BLaER1 (cell line): ENCODE measurements at regions not wholly inside any gene's neighbourhood (a gene's known extent, or its start where the extent isn't known, plus 50 kb on each side); places are given as distances from the start of the nearest gene placed in this dataset.

Experiments used
- H3K27ac ChIP-seq: shearing (Covaris generic); formaldehyde crosslinking; 2 replicates; pipeline ENCODE4 v1.8.1; 2022
- H3K27me3 ChIP-seq: shearing (Covaris generic); formaldehyde crosslinking; 2 replicates; pipeline ENCODE4 v1.8.1; 2022
- H3K36me3 ChIP-seq: shearing (Covaris generic); formaldehyde crosslinking; 2 replicates; pipeline ENCODE4 v1.8.1; 2022
- H3K4me1 ChIP-seq: shearing (Covaris generic); formaldehyde crosslinking; 2 replicates; pipeline ENCODE4 v1.8.1; 2022
- H3K4me2 ChIP-seq: shearing (Covaris generic); formaldehyde crosslinking; 2 replicates; pipeline ENCODE4 v1.8.1; 2022
- H3K4me3 ChIP-seq: shearing (Covaris generic); formaldehyde crosslinking; 2 replicates; pipeline ENCODE4 v1.8.1; 2022
- H3K9ac ChIP-seq: shearing (Covaris generic); formaldehyde crosslinking; 2 replicates; pipeline ENCODE4 v1.8.1; 2022
- H3K9me3 ChIP-seq: shearing (Covaris generic); formaldehyde crosslinking; 2 replicates; pipeline ENCODE4 v1.8.1; 2022
- H4K20me1 ChIP-seq: shearing (Covaris generic); formaldehyde crosslinking; 2 replicates; pipeline ENCODE4 v1.8.1; 2022
- Cebpa-rat ChIP-seq: shearing (Covaris generic); IDR thresholded peaks from 2 replicates; pipeline ENCODE4 v1.8.1; 2022

GRCh38 chr14:61152851-61153364 lies 128.2 kb downstream of the TMEM30B start:
- Histone ChIP-seq H3K27ac (no peak overlapping the region), H3K36me3 (no peaks in the 10 kb centered on the region)

GRCh38 chr14:61151251-61151650 lies 129.9 kb downstream of the TMEM30B start:
- H3K36me3 ChIP-seq: no peaks in the 10 kb centered on the region
- H3K27me3 ChIP-seq: no peaks in the 10 kb centered on the region
- no peak overlapping the region for H3K9ac ChIP-seq
- no peaks in the 10 kb centered on the region for H4K20me1 ChIP-seq
- H3K27ac ChIP-seq: no peak overlapping the region
- H3K4me3 ChIP-seq: no peak overlapping the region
- no peaks in the 10 kb centered on the region for H3K9me3 ChIP-seq
- H3K4me1 ChIP-seq: no peaks in the 10 kb centered on the region
- H3K4me2 ChIP-seq: no peak overlapping the region
- no peak for TF ChIP-seq Cebpa-rat

More at GRCh38 chr14:61152851-61153364, 128.2 kb downstream of the TMEM30B start:
- H3K27me3 ChIP-seq: no peaks in the 10 kb centered on the region
- H3K9ac ChIP-seq: no peak overlapping the region
- TF ChIP-seq Cebpa-rat: no peak
- H4K20me1 ChIP-seq: no peaks in the 10 kb centered on the region
- no peak overlapping the region for H3K4me3 ChIP-seq
- H3K9me3 ChIP-seq: no peaks in the 10 kb centered on the region
- H3K4me2 ChIP-seq: no peak overlapping the region
- H3K4me1 ChIP-seq: no peaks in the 10 kb centered on the region

GRCh38 chr14:61150851-61151250 lies 130.3 kb downstream of the TMEM30B start:
- H3K4me1 ChIP-seq: no peaks in the 10 kb centered on the region
- TF ChIP-seq Cebpa-rat: no peak
- no peak overlapping the region for H3K4me2 ChIP-seq

GRCh38 chr14:61149896-61150295 lies 131.2 kb downstream of the TMEM30B start:
- TF ChIP-seq Cebpa-rat: no peak
- no peak overlapping the region for H3K4me2 ChIP-seq
- no peaks in the 10 kb centered on the region for H3K4me1 ChIP-seq
- H3K9ac ChIP-seq: no peak overlapping the region
- H4K20me1 ChIP-seq: no peaks in the 10 kb centered on the region
- H3K4me3 ChIP-seq: no peak overlapping the region
- peaks cover 12% of the 10 kb centered on the region for H3K9me3 ChIP-seq
- no peaks in the 10 kb centered on the region for H3K27me3 ChIP-seq
- H3K27ac ChIP-seq: no peak overlapping the region
- H3K36me3 ChIP-seq: no peaks in the 10 kb centered on the region

More at GRCh38 chr14:61150851-61151250, 130.3 kb downstream of the TMEM30B start:
- no peak overlapping the region for H3K27ac ChIP-seq
- no peak overlapping the region for H3K4me3 ChIP-seq
- peaks cover 2% of the 10 kb centered on the region; the same call in 1 of the 2 replicates for H3K9me3 ChIP-seq
- no peaks in the 10 kb centered on the region for H4K20me1 ChIP-seq
- H3K27me3 ChIP-seq: no peaks in the 10 kb centered on the region
- no peaks in the 10 kb centered on the region for H3K36me3 ChIP-seq
- H3K9ac ChIP-seq: no peak overlapping the region

- TF ChIP-seq Cebpa-rat: no peak
- Histone ChIP-seq H3K9me3 (peaks cover 22% of the 10 kb centered on the region), H3K27ac (no peak overlapping the region), H3K4me2 (no peak overlapping the region), H3K9ac (no peak overlapping the region), H3K27me3 (no peaks in the 10 kb centered on the region), H3K4me1 (no peaks in the 10 kb centered on the region), H3K36me3 (no peaks in the 10 kb centered on the region), H3K4me3 (no peak overlapping the region), H4K20me1 (no peaks in the 10 kb centered on the region)
Observed at GRCh38 chr14:61148742-61149350, 132.3 kb downstream of the TMEM30B start.

GRCh38 chr14:61147831-61148549 lies 133.1 kb downstream of the TMEM30B start:
- Histone ChIP-seq H3K4me1 (no peaks in the 10 kb centered on the region), H3K9me3 (peaks cover 31% of the 10 kb centered on the region), H3K27ac (no peak overlapping the region), H3K4me3 (no peak overlapping the region), H3K4me2 (no peak overlapping the region), H4K20me1 (no peaks in the 10 kb centered on the region), H3K9ac (no peak overlapping the region), H3K27me3 (no peaks in the 10 kb centered on the region), H3K36me3 (no peaks in the 10 kb centered on the region)
- TF ChIP-seq Cebpa-rat: no peak

- no peak overlapping the region for H3K27ac ChIP-seq
- H3K9me3 ChIP-seq: peaks cover 37% of the 10 kb centered on the region
- no peaks in the 10 kb centered on the region for H4K20me1 ChIP-seq
- TF ChIP-seq Cebpa-rat: no peak
- H3K4me3 ChIP-seq: no peak overlapping the region
- H3K36me3 ChIP-seq: no peaks in the 10 kb centered on the region
- H3K27me3 ChIP-seq: no peaks in the 10 kb centered on the region
- H3K4me1 ChIP-seq: no peaks in the 10 kb centered on the region
- no peak overlapping the region for H3K9ac ChIP-seq
- H3K4me2 ChIP-seq: no peak overlapping the region
Observed at GRCh38 chr14:61147381-61147821, 133.7 kb downstream of the TMEM30B start.

GRCh38 chr14:61146899-61147298 lies 134.2 kb downstream of the TMEM30B start:
- Histone ChIP-seq H4K20me1 (no peaks in the 10 kb centered on the region), H3K27me3 (no peaks in the 10 kb centered on the region), H3K4me2 (no peak overlapping the region), H3K4me3 (no peak overlapping the region), H3K9ac (no peak overlapping the region), H3K4me1 (no peaks in the 10 kb centered on the region), H3K9me3 (peaks cover 42% of the 10 kb centered on the region), H3K36me3 (no peaks in the 10 kb centered on the region), H3K27ac (no peak overlapping the region)
- no peak for TF ChIP-seq Cebpa-rat

- H3K4me2 ChIP-seq: no peak overlapping the region
Observed at GRCh38 chr14:61145903-61146481, 135.1 kb downstream of the TMEM30B start.

More at GRCh38 chr14:61145903-61146481, 135.1 kb downstream of the TMEM30B start:
- no peak for TF ChIP-seq Cebpa-rat
- Histone ChIP-seq H3K4me3 (no peak overlapping the region), H3K36me3 (no peaks in the 10 kb centered on the region), H3K27me3 (no peaks in the 10 kb centered on the region), H3K27ac (no peak overlapping the region), H3K4me1 (no peaks in the 10 kb centered on the region), H3K9ac (no peak overlapping the region), H3K9me3 (peaks cover 46% of the 10 kb centered on the region), H4K20me1 (no peaks in the 10 kb centered on the region)
